ENCODE measurements at regions not wholly inside any gene's neighbourhood (a gene's known extent, or its start where the extent isn't known, plus 50 kb on each side); places are given as distances from the start of the nearest gene placed in this dataset.
A peak's percentile ranks its signal among the peaks of the same experiment; 100 is the strongest.

GRCh38 chr4:22595684-22596083 is 79.8 kb upstream of the ADGRA3 start (continued):
- TF ChIP-seq ZBTB11 (CRISPR knock-in tag; IDR thresholded peaks at IDR 0.05) (no peak), RELB (IDR thresholded peaks at IDR 0.05; ENCODE audit: low read depth) (peak; percentile 86), NFYB (IDR thresholded peaks at IDR 0.05; ENCODE audit: insufficient read depth, low read depth, low read length) (no peak), REST (IDR thresholded peaks at IDR 0.05; ENCODE audit: low read depth, low read length) (no peak), POU2F2 (IDR thresholded peaks at IDR 0.05; ENCODE audit: borderline replicate concordance, low read depth, low read length) (no peak), CHD2 (IDR thresholded peaks at IDR 0.05; ENCODE audit: borderline replicate concordance, low read depth, low read length) (no peak), HDAC6 (IDR thresholded peaks at IDR 0.05; ENCODE audit: unreplicated experiment) (no peak), FOS (IDR thresholded peaks at IDR 0.05; ENCODE audit: borderline replicate concordance, extremely low read depth, insufficient read length) (no peak), MLLT1 (IDR thresholded peaks at IDR 0.05) (no peak), BCL3 (IDR thresholded peaks at IDR 0.05; ENCODE audit: borderline replicate concordance, insufficient read depth, low read depth, low read length, poor library complexity, severe bottlenecking) (no peak), CEBPB (IDR thresholded peaks at IDR 0.05; ENCODE audit: borderline replicate concordance in 1 of 2, low read depth in 2 of 2, low read length in 2 of 2) (no peak), GATAD2B (conservative IDR thresholded peaks at IDR 0.05; ENCODE audit: low read depth) (no peak), MYB (IDR thresholded peaks at IDR 0.05; ENCODE audit: borderline replicate concordance, low read depth, low read length) (peak; percentile 79; the same call in 1 of the 2 replicates), WRNIP1 (IDR thresholded peaks at IDR 0.05; ENCODE audit: borderline replicate concordance, low read depth, low read length) (no peak), ESRRA (IDR thresholded peaks at IDR 0.05; ENCODE audit: low read length) (0 out of 2 replicates have a peak, but pooled peaks have one; percentile 40), USF1 (IDR thresholded peaks at IDR 0.05; ENCODE audit: borderline replicate concordance, extremely low read length, insufficient read depth, low read depth, low read length) (no peak), DPF2 (IDR thresholded peaks at IDR 0.05) (no peak)

All from GM12878 (cell line).